IMR-90 (cell line): ENCODE measurements at regions not wholly inside any gene's neighbourhood (a gene's known extent, or its start where the extent isn't known, plus 50 kb on each side); places are given as distances from the start of the nearest gene placed in this dataset.

Source experiments
- ATAC-seq: fragments of 200-7000 bp; cut with Tn5 transposase; 2 replicates; pipeline ENCODE4 v1.9.1; 2020; ENCODE audit warnings: low read depth, mild to moderate bottlenecking, moderate library complexity
- BruUV-seq: library from RNA; stranded (reverse); fragments of 400-500 nt; replicated peaks from 2 replicates; lab custom pipeline; 2021; lab: Mats Ljungman, UMichigan
- CTCF ChIA-PET: fragments of 300-600 bp; formaldehyde crosslinking; extraction: SDS; loops from one replicate; lab custom pipeline; 2021; ENCODE audit warnings: antibody characterized with exemption; lab: Yijun Ruan, JAX
- POLR2A ChIA-PET: fragments of 300-600 bp; sonication (Branson Sonifier 250); formaldehyde crosslinking; loops from one replicate; lab custom pipeline; 2022; ENCODE audit warnings: antibody characterized with exemption; ENCODE audit not compliant: unreplicated experiment; lab: Charles Lee
- DNase-seq: peaks from one replicate; pipeline ENCODE4 v3.0.0; 2013
- H2AFZ ChIP-seq: replicated peaks from 2 replicates; pipeline ENCODE3; 2013; ENCODE audit warnings: low read length, mild to moderate bottlenecking; ENCODE audit not compliant: poor library complexity
- H2AK5ac ChIP-seq: 2 replicates; pipeline ENCODE4 v1.6.1; 2013; ENCODE audit warnings: low read depth, low read length, inconsistent platforms
- H2AK9ac ChIP-seq: replicated peaks from 2 replicates; pipeline ENCODE3; 2013; ENCODE audit warnings: mild to moderate bottlenecking, low read depth, low read length, moderate library complexity; ENCODE audit not compliant: poor library complexity
- H2BK120ac ChIP-seq: 2 replicates; pipeline ENCODE4 v1.6.1; 2013; ENCODE audit warnings: low read depth, low read length, inconsistent platforms
- H2BK15ac ChIP-seq: 3 replicates; pipeline ENCODE4 v1.6.1; 2013; ENCODE audit warnings: low read depth, low read length, inconsistent platforms
- H2BK20ac ChIP-seq: 2 replicates; pipeline ENCODE4 v1.6.1; 2013; ENCODE audit warnings: low read depth, mild to moderate bottlenecking, inconsistent platforms, low read length, moderate library complexity
- H2BK5ac ChIP-seq: 2 replicates; pipeline ENCODE4 v1.6.1; 2013; ENCODE audit warnings: mild to moderate bottlenecking, low read depth, low read length, inconsistent platforms; ENCODE audit not compliant: poor library complexity, severe bottlenecking
- H3K14ac ChIP-seq: replicated peaks from 2 replicates; pipeline ENCODE4 v1.6.1; 2013; ENCODE audit warnings: low read depth, low read length, inconsistent platforms
- H3K18ac ChIP-seq: 2 replicates; pipeline ENCODE4 v1.6.1; 2013; ENCODE audit warnings: low read depth, low read length, control low read depth
- H3K23ac ChIP-seq: 2 replicates; pipeline ENCODE4 v1.6.1; 2013; ENCODE audit warnings: low read depth, low read length, inconsistent platforms
- H3K27ac ChIP-seq: 2 replicates; pipeline ENCODE4 v1.5.1; 2013; ENCODE audit warnings: mild to moderate bottlenecking, control low read depth, low read length; ENCODE audit not compliant: insufficient read depth
- H3K27me3 ChIP-seq: 2 replicates; pipeline ENCODE4 v1.6.1; 2013; ENCODE audit warnings: low read length; ENCODE audit not compliant: control insufficient read depth, insufficient read depth
- H3K36me3 ChIP-seq: 2 replicates; pipeline ENCODE4 v1.6.1; 2013; ENCODE audit warnings: low read length, mixed read lengths; ENCODE audit not compliant: control insufficient read depth, insufficient read depth
- H3K4ac ChIP-seq: 2 replicates; pipeline ENCODE4 v1.6.1; 2013; ENCODE audit warnings: low read depth, low read length, inconsistent platforms
- H3K4me1 ChIP-seq: 2 replicates; pipeline ENCODE4 v1.6.1; 2013; ENCODE audit warnings: low read length, mixed read lengths; ENCODE audit not compliant: control insufficient read depth, insufficient read depth
- H3K4me2 ChIP-seq: 2 replicates; pipeline ENCODE4 v1.6.1; 2013; ENCODE audit warnings: low read depth, mild to moderate bottlenecking, control low read depth, low read length, moderate library complexity
- H3K4me3 ChIP-seq: 2 replicates; pipeline ENCODE4 v1.5.1; 2013; ENCODE audit warnings: low read depth, mild to moderate bottlenecking, control low read depth, low read length, moderate library complexity; ENCODE audit not compliant: insufficient read depth
- H3K56ac ChIP-seq: 2 replicates; pipeline ENCODE4 v1.6.1; 2013; ENCODE audit warnings: low read length, inconsistent platforms; ENCODE audit not compliant: insufficient read depth; ENCODE audit errors: extremely low read depth
- H3K79me1 ChIP-seq, 2 experiments: 2 replicates each; pipeline ENCODE4 v1.6.1; 2013; ENCODE audit warnings: low read length in 2 of 2, inconsistent platforms in 1 of 2, low read depth in 1 of 2
- H3K9ac ChIP-seq: 2 replicates; pipeline ENCODE4 v1.6.1; 2013; ENCODE audit warnings: low read depth, low read length, control low read depth
- H3K9me1 ChIP-seq: 2 replicates; pipeline ENCODE4 v1.6.1; 2013; ENCODE audit warnings: low read length, inconsistent platforms; ENCODE audit not compliant: insufficient read depth
- H3K9me3 ChIP-seq: 2 replicates; pipeline ENCODE4 v1.6.1; 2013; ENCODE audit warnings: low read length; ENCODE audit not compliant: control insufficient read depth, insufficient read depth
- H4K20me1 ChIP-seq: 2 replicates; pipeline ENCODE4 v1.6.1; 2013; ENCODE audit warnings: low read length, inconsistent platforms; ENCODE audit not compliant: insufficient read depth
- H4K5ac ChIP-seq: 2 replicates; pipeline ENCODE4 v1.6.1; 2013; ENCODE audit warnings: mild to moderate bottlenecking, low read depth, low read length, control low read depth
- H4K8ac ChIP-seq, 2 experiments: 2 replicates each; pipeline ENCODE4 v1.6.1; 2013; ENCODE audit warnings: low read depth in 2 of 2, low read length in 2 of 2, control low read depth in 1 of 2, inconsistent platforms in 1 of 2
- H4K91ac ChIP-seq: 2 replicates; pipeline ENCODE4 v1.6.1; 2013; ENCODE audit warnings: low read depth, low read length, inconsistent platforms; ENCODE audit not compliant: insufficient read depth
- BHLHE40 ChIP-seq: fragments of 150-350 bp; IDR thresholded peaks from 2 replicates; pipeline ENCODE4 v1.6.1; 2016; ENCODE audit warnings: mild to moderate bottlenecking, low read depth, low read length
- CEBPB ChIP-seq: IDR thresholded peaks from 2 replicates; pipeline ENCODE4 v1.6.1; 2012; ENCODE audit warnings: low read depth, low read length, improper control_type of control experiment
- CHD1 ChIP-seq: IDR thresholded peaks from 2 replicates; pipeline ENCODE4 v1.6.1; 2012; ENCODE audit warnings: low read depth, low read length, improper control_type of control experiment
- CTCF ChIP-seq: conservative IDR thresholded peaks from 2 replicates; pipeline ENCODE4 v1.5.1; 2012; ENCODE audit warnings: mild to moderate bottlenecking, low read depth, low read length, improper control_type of control experiment
- FOS ChIP-seq: fragments of 150-350 bp; IDR thresholded peaks from 2 replicates; pipeline ENCODE4 v1.6.1; 2016; ENCODE audit warnings: low read depth, low read length
- MAFK ChIP-seq: IDR thresholded peaks from 2 replicates; pipeline ENCODE4 v1.6.1; 2012; ENCODE audit warnings: low read depth, low read length, improper control_type of control experiment
- MAZ ChIP-seq: IDR thresholded peaks from 2 replicates; pipeline ENCODE4 v1.6.1; 2012; ENCODE audit warnings: low read depth, mild to moderate bottlenecking, low read length, improper control_type of control experiment, moderate library complexity, borderline replicate concordance
- NFE2L2 ChIP-seq: fragments of 150-350 bp; IDR thresholded peaks from 2 replicates; pipeline ENCODE4 v1.6.1; 2016; ENCODE audit warnings: low read depth, mild to moderate bottlenecking, low read length
- POLR2A ChIP-seq: IDR thresholded peaks from 2 replicates; pipeline ENCODE4 v1.6.1; 2012; ENCODE audit warnings: mild to moderate bottlenecking, low read depth, low read length
- RAD21 ChIP-seq: IDR thresholded peaks from 2 replicates; pipeline ENCODE4 v1.6.1; 2012; ENCODE audit warnings: low read length, improper control_type of control experiment
- RCOR1 ChIP-seq: IDR thresholded peaks from 2 replicates; pipeline ENCODE4 v1.6.1; 2012; ENCODE audit warnings: mild to moderate bottlenecking, low read length, improper control_type of control experiment; ENCODE audit not compliant: insufficient replicate concordance
- RFX5 ChIP-seq: IDR thresholded peaks from 2 replicates; pipeline ENCODE4 v1.8.0; 2012; ENCODE audit warnings: low read depth, mild to moderate bottlenecking, low read length, moderate library complexity
- SMC3 ChIP-seq: fragments of 150-350 bp; IDR thresholded peaks from 2 replicates; pipeline ENCODE4 v1.6.1; 2016; ENCODE audit warnings: low read depth, mild to moderate bottlenecking, antibody characterized with exemption, low read length, moderate library complexity
- USF2 ChIP-seq: fragments of 150-350 bp; IDR thresholded peaks from 2 replicates; pipeline ENCODE4 v1.6.1; 2017; ENCODE audit warnings: mild to moderate bottlenecking, antibody characterized with exemption, low read length, low read depth
- WGBS, 2 experiments: methylation state at CpG; one replicate each; pipeline versions ENCODE4 v1.1.5 to v1.1.7; 2013; ENCODE audit warnings: missing lambda C conversion rate in 2 of 2; ENCODE audit not compliant: insufficient read length in 1 of 2; ENCODE audit errors: extremely low coverage in 2 of 2; 5-methylcytosine and 5-hydroxymethylcytosine counted together
- dilution Hi-C: fragments of 300-500 bp; cut with HindIII; formaldehyde crosslinking; loops from one replicate; pipeline ENCODE4 v1.14.3; 2018; ENCODE audit warnings: low sequenced_read_pairs; ENCODE audit not compliant: unreplicated experiment
- in situ Hi-C: fragments of 300-500 bp; cut with MboI; formaldehyde crosslinking; loops from 3 replicates; pipeline ENCODE4 v1.14.3; 2019; ENCODE audit warnings: low sequenced_read_pairs, inconsistent platforms, mixed read lengths
- intact Hi-C: fragments of 100-400 bp; cut with micrococcal nuclease; formaldehyde crosslinking; loops from 2 replicates; pipeline ENCODE4 v1.10.0; 2022
- TF ChIP-seq, protein P1 (sequence below): fragments of 150-350 bp; IDR thresholded peaks from 2 replicates; pipeline ENCODE4 v1.6.1; 2016; ENCODE audit warnings: low read depth, mild to moderate bottlenecking, low read length, moderate library complexity, borderline replicate concordance

GRCh38 chr1:29809446-29810120, 573.3 kb downstream of the PTPRU start:
- Histone ChIP-seq H2BK20ac (no peak overlapping the region), H3K36me3 (no peaks in the 10 kb centered on the region), H3K4ac (no peak overlapping the region), H4K91ac (no peak overlapping the region), H4K8ac (no peak overlapping the region), H3K9me3 (no peaks in the 10 kb centered on the region), H2BK120ac (no peak overlapping the region), H2BK15ac (no peak overlapping the region), H3K23ac (no peak overlapping the region), H3K18ac (no peak overlapping the region), H3K9ac (no peak overlapping the region), H3K56ac (no peak overlapping the region), H2AK5ac (no peak overlapping the region), H3K4me2 (no peak overlapping the region), H2AFZ (no peak overlapping the region), H3K27ac (no peak overlapping the region), H3K4me1 (no peaks in the 10 kb centered on the region), H3K79me1 (no peaks in the 10 kb centered on the region), H3K4me3 (no peak overlapping the region), H3K14ac (no peak overlapping the region), H3K27me3 (no peaks in the 10 kb centered on the region; the same call in 1 of the 2 replicates), H2AK9ac (no peak overlapping the region), H3K9me1 (no peaks in the 10 kb centered on the region), H4K20me1 (no peaks in the 10 kb centered on the region; the same call in 1 of the 2 replicates), H2BK5ac (no peak overlapping the region), H4K5ac (no peak overlapping the region)
- dilution Hi-C loops (no loop called here), intact Hi-C loops (no loop called here), in situ Hi-C loops (no loop called here)
- WGBS, 2 experiments: no CpG with 5 or more reads among the region's 16 CpGs
- TF ChIP-seq BHLHE40: no peak
- no peak for TF ChIP-seq FOS
- no peak for TF ChIP-seq USF2
- no peak for TF ChIP-seq RAD21
- no peak for TF ChIP-seq CEBPB
- no peak for TF ChIP-seq CTCF
- no peak for TF ChIP-seq RFX5
- no peak for TF ChIP-seq MAZ
- no peak for TF ChIP-seq RCOR1
- no peak for TF ChIP-seq SMC3
- TF ChIP-seq, protein P1, sequence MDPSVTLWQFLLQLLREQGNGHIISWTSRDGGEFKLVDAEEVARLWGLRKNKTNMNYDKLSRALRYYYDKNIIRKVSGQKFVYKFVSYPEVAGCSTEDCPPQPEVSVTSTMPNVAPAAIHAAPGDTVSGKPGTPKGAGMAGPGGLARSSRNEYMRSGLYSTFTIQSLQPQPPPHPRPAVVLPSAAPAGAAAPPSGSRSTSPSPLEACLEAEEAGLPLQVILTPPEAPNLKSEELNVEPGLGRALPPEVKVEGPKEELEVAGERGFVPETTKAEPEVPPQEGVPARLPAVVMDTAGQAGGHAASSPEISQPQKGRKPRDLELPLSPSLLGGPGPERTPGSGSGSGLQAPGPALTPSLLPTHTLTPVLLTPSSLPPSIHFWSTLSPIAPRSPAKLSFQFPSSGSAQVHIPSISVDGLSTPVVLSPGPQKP: no peak
- TF ChIP-seq POLR2A: no peak
- no peak for TF ChIP-seq CHD1
- no peak for TF ChIP-seq MAFK
- TF ChIP-seq NFE2L2: no peak
- DNase-seq (no peak), ATAC-seq (no peak)
- ChIA-PET POLR2A (no interaction called here), CTCF (no interaction called here)
- BruUV-seq: no TSS peak
